SU-DHL-6 (cell line): ENCODE measurements at regions not wholly inside any gene's neighbourhood (a gene's known extent, or its start where the extent isn't known, plus 50 kb on each side); places are given as distances from the start of the nearest gene placed in this dataset.

Source experiments
- H2AFZ ChIP-seq: fragments of 200-600 bp; sonication (generic); 2 replicates; pipeline ENCODE4 v1.6.1; 2014; ENCODE audit warnings: low read depth, mild to moderate bottlenecking, moderate library complexity, mixed read lengths, antibody characterized with exemption, low read length; ENCODE audit not compliant: severe bottlenecking
- H3F3A ChIP-seq: fragments of 200-600 bp; shearing (Covaris generic); 2 replicates; pipeline ENCODE4 v1.6.0; 2016; ENCODE audit warnings: antibody characterized with exemption, mild to moderate bottlenecking; ENCODE audit not compliant: insufficient read depth
- H3K27ac ChIP-seq: fragments of 200-600 bp; sonication (generic); 2 replicates; pipeline ENCODE4 v1.5.1; 2016; ENCODE audit warnings: low read depth, mild to moderate bottlenecking, low read length, moderate library complexity, mixed read lengths
- H3K27me3 ChIP-seq: fragments of 200-600 bp; sonication (generic), shearing (Covaris generic); 2 replicates; pipeline ENCODE4 v1.6.0; 2014; ENCODE audit warnings: mild to moderate bottlenecking, low read length
- H3K36me3 ChIP-seq: fragments of 200-600 bp; sonication (generic); 2 replicates; pipeline ENCODE4 v1.6.1; 2014; ENCODE audit warnings: mild to moderate bottlenecking, low read length, mixed read lengths
- H3K4me2 ChIP-seq: fragments of 300-600, 200-600 bp; shearing (Covaris generic), sonication (generic); 2 replicates; pipeline ENCODE4 v1.6.0; 2014; ENCODE audit warnings: low read length, low read depth, mild to moderate bottlenecking; ENCODE audit not compliant: poor library complexity, severe bottlenecking
- H3K4me3 ChIP-seq: fragments of 200-600 bp; sonication (generic); 2 replicates; pipeline ENCODE4 v1.5.1; 2014; ENCODE audit warnings: antibody characterized with exemption, low read length, mild to moderate bottlenecking, mixed read lengths; ENCODE audit not compliant: insufficient read depth, poor library complexity, severe bottlenecking
- H3K79me2 ChIP-seq: fragments of 200-600 bp; sonication (generic); 2 replicates; pipeline ENCODE4 v1.6.1; 2014; ENCODE audit warnings: mild to moderate bottlenecking, low read length, moderate library complexity; ENCODE audit not compliant: insufficient read depth
- H3K9ac ChIP-seq: fragments of 200-600 bp; sonication (generic); 2 replicates; pipeline ENCODE4 v1.7.0; 2014; ENCODE audit warnings: mild to moderate bottlenecking, low read length
- H3K9me2 ChIP-seq: fragments of 200-600 bp; sonication (generic); replicated peaks from 2 replicates; pipeline ENCODE4 v1.6.1; 2014; ENCODE audit warnings: low read length; ENCODE audit not compliant: insufficient read depth
- H3K9me3 ChIP-seq: fragments of 200-600 bp; sonication (generic); 2 replicates; pipeline ENCODE4 v1.6.1; 2014; ENCODE audit warnings: low read length, mixed read lengths; ENCODE audit not compliant: insufficient read depth
- H4K20me1 ChIP-seq: fragments of 200-600 bp; sonication (generic); 2 replicates; pipeline ENCODE4 v1.6.1; 2014; ENCODE audit warnings: low read depth, mild to moderate bottlenecking, antibody characterized with exemption, low read length, moderate library complexity, mixed read lengths
- EZH2phosphoT487 ChIP-seq: fragments of 200-600 bp; sonication (generic), shearing (Covaris generic); conservative IDR thresholded peaks from 2 replicates; pipeline ENCODE4 v1.6.1; 2018; ENCODE audit warnings: mild to moderate bottlenecking, antibody characterized with exemption, low read length, moderate library complexity, mixed read lengths
- TF ChIP-seq, protein P1 (sequence below): fragments of 200-600 bp; sonication (generic); IDR thresholded peaks from one replicate; pipeline ENCODE4 v1.5.1; 2017; ENCODE audit warnings: antibody characterized with exemption, mild to moderate bottlenecking, low read length, moderate library complexity; ENCODE audit not compliant: insufficient read depth, poor library complexity, severe bottlenecking

DNA sequence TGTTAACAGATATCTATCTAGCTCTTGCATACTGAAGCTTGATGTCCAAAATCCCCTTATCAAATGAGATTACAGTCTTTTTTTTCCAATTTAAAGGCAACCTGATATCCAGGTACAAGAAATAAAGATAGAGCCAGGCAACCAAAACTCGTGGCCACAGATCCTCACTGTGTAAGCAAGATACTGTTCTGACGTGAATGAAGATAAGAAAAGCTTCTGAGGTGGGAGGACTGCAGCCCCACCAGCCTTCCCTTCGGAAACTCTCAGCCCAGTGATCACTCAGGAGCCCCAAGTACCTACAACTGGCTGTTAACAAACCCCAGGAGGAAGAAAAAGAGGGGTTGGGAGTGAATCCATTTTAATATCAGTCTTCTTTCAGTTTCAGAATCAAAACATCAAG is 191.6 kb downstream of the EFNB2 start:
- no peaks in the 10 kb centered on the region for H3F3A ChIP-seq
- no peak for TF ChIP-seq EZH2phosphoT487
- TF ChIP-seq, protein P1, sequence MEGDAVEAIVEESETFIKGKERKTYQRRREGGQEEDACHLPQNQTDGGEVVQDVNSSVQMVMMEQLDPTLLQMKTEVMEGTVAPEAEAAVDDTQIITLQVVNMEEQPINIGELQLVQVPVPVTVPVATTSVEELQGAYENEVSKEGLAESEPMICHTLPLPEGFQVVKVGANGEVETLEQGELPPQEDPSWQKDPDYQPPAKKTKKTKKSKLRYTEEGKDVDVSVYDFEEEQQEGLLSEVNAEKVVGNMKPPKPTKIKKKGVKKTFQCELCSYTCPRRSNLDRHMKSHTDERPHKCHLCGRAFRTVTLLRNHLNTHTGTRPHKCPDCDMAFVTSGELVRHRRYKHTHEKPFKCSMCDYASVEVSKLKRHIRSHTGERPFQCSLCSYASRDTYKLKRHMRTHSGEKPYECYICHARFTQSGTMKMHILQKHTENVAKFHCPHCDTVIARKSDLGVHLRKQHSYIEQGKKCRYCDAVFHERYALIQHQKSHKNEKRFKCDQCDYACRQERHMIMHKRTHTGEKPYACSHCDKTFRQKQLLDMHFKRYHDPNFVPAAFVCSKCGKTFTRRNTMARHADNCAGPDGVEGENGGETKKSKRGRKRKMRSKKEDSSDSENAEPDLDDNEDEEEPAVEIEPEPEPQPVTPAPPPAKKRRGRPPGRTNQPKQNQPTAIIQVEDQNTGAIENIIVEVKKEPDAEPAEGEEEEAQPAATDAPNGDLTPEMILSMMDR: no peak
- no peaks in the 10 kb centered on the region for H3K79me2 ChIP-seq
- H3K9me2 ChIP-seq: no peaks in the 10 kb centered on the region
- H3K9ac ChIP-seq: no peak overlapping the region
- H3K4me3 ChIP-seq: no peak overlapping the region
- no peaks in the 10 kb centered on the region for H3K9me3 ChIP-seq
- no peak overlapping the region for H3K4me2 ChIP-seq
- no peaks in the 10 kb centered on the region for H4K20me1 ChIP-seq
- H3K27ac ChIP-seq: no peak overlapping the region
- H3K36me3 ChIP-seq: no peaks in the 10 kb centered on the region
- no peaks in the 10 kb centered on the region for H3K27me3 ChIP-seq
- H2AFZ ChIP-seq: no peak overlapping the region

DNA sequence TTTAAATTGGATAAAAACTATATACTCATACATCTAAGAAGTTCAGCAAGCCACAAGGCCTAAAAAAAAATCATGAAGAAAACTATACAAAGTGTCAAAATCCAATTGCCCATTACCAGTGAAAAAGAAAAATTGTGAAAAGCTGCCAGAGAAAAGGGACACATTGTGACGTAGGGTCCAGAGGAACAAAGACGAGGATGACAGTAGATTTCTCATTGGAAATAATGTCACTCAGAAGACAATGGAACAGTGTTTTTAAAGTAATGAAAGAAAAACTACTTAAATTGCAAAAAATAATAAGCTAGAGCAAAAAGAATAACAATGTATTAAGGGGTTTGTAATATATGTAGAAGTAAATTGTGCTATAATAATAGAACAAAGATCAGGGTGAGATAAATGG is 195.2 kb downstream of the EFNB2 start:
- Histone ChIP-seq H3K9me3 (no peaks in the 10 kb centered on the region), H3K36me3 (no peaks in the 10 kb centered on the region), H3K27me3 (no peaks in the 10 kb centered on the region), H3K79me2 (no peaks in the 10 kb centered on the region), H3K4me2 (no peak overlapping the region), H3K9ac (no peak overlapping the region), H3K27ac (no peak overlapping the region), H3K4me3 (no peak overlapping the region), H3F3A (no peaks in the 10 kb centered on the region), H2AFZ (no peak overlapping the region), H4K20me1 (no peaks in the 10 kb centered on the region), H3K9me2 (no peaks in the 10 kb centered on the region)
- TF ChIP-seq EZH2phosphoT487: no peak
- TF ChIP-seq, protein P1: no peak

DNA sequence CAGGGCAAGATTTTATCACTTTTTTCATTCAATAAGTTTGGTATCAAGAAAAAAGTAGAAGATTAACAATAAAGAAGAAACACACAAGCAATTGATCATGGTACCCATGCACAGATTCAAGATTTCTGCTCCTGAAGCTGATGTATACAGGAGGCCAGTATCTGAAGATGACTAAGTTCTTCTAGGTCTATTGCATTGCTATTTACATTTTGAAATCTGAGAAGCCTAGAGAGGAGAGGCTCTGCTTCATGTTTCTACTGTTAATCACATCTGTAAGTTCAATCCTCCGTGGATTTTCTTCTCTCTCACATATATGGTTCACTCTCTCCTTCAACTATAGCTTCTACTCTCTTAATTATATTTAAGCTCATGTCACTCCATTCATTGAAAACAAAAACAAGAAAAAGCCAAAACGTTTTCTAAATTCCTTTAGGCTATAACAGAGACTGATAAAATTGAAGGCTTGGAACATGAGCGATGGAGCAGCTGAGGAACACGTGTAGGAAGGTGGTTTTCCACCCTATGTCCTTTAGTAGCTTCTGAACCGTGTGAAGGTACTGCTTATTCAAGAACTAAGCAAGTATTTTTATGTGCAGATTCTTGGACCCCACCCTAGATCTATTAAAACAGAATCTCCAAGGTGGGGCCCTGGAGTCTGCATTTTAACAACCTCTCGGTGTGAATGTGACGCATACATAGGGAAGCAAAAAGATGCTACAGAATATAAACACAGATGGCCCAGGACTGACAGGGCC is 198.2 kb downstream of the EFNB2 start:
- Histone ChIP-seq H3K4me2 (no peak overlapping the region), H3K9ac (no peak overlapping the region), H3K36me3 (no peaks in the 10 kb centered on the region), H3K9me3 (no peaks in the 10 kb centered on the region), H4K20me1 (no peaks in the 10 kb centered on the region), H3K9me2 (no peaks in the 10 kb centered on the region), H2AFZ (no peak overlapping the region), H3K79me2 (no peaks in the 10 kb centered on the region), H3K27me3 (no peaks in the 10 kb centered on the region), H3K4me3 (no peak overlapping the region), H3F3A (no peaks in the 10 kb centered on the region), H3K27ac (no peak overlapping the region)
- TF ChIP-seq, protein P1: no peak
- no peak for TF ChIP-seq EZH2phosphoT487
